HepG2 (cell line): ENCODE measurements at regions not wholly inside any gene's neighbourhood (a gene's known extent, or its start where the extent isn't known, plus 50 kb on each side); places are given as distances from the start of the nearest gene placed in this dataset.

Experiments used
- ATAC-seq: fragments of 200-7000 bp; cut with Tn5 transposase; 3 replicates; pipeline ENCODE4 v1.9.1; 2020; ENCODE audit warnings: mild to moderate bottlenecking, moderate library complexity
- BruUV-seq: library from RNA; stranded (reverse); fragments of 400-500 nt; replicated peaks from 2 replicates; lab custom pipeline; 2021; lab: Mats Ljungman, UMichigan
- CTCF ChIA-PET: fragments of 300-600 bp; formaldehyde crosslinking; extraction: SDS; loops from one replicate; lab custom pipeline; 2021; ENCODE audit warnings: low total read pairs, inconsistent platforms, low intra/inter-chr PET ratio; lab: Yijun Ruan, JAX
- POLR2A ChIA-PET: fragments of 350-600 bp; sonication (Branson Sonifier 250); formaldehyde crosslinking; loops from one replicate; lab custom pipeline; 2020; ENCODE audit warnings: antibody characterized with exemption, inconsistent platforms; lab: Yijun Ruan, JAX
- DNase-seq: peaks from one replicate; pipeline ENCODE4 v3.0.0-alpha.2; 2015; ENCODE audit warnings: low spot score
- FAIRE-seq: peaks from 3 replicates; lab custom pipeline; 2011; peaks lifted over from hg19 to GRCh38; lab: Jason Lieb, UNC
- H2AFZ ChIP-seq: one replicate; pipeline ENCODE4 v1.6.1; 2011; ENCODE audit warnings: low read length, inconsistent platforms
- H3K27ac ChIP-seq: fragments of 300-600 bp; 3 replicates; pipeline ENCODE4 v1.8.0; 2011; ENCODE audit warnings: mixed run types, mild to moderate bottlenecking, mixed read lengths, low read length, inconsistent platforms; ENCODE audit not compliant: insufficient read depth; ENCODE audit errors: extremely low read length
- H3K27me3 ChIP-seq, 2 experiments: fragments of 200-600 bp in 1 of 2; 2 replicates in 1 of 2; 3 replicates in 1 of 2; pipeline versions ENCODE4 v1.6.0 to v1.8.0; 2011; ENCODE audit warnings: low read length in 2 of 2, mild to moderate bottlenecking in 2 of 2, moderate library complexity in 2 of 2, inconsistent platforms in 1 of 2; ENCODE audit not compliant: insufficient read depth in 2 of 2, control insufficient read depth in 1 of 2
- H3K36me3 ChIP-seq, 2 experiments: fragments of 200-600 bp in 1 of 2; replicated peaks in 1 of 2; 2 replicates in 1 of 2; 3 replicates in 1 of 2; pipeline versions ENCODE4 v1.5.1 to v1.8.0; 2011; ENCODE audit warnings: low read length in 2 of 2, inconsistent platforms in 1 of 2; ENCODE audit not compliant: insufficient read depth in 2 of 2, control insufficient read depth in 1 of 2
- H3K4me1 ChIP-seq: 2 replicates; pipeline ENCODE4 v1.5.1; 2012; ENCODE audit warnings: low read length, inconsistent platforms; ENCODE audit not compliant: insufficient read depth
- H3K4me2 ChIP-seq: 2 replicates; pipeline ENCODE4 v1.6.0; 2011; ENCODE audit warnings: low read depth, low read length, inconsistent platforms
- H3K4me3 ChIP-seq, 3 experiments: fragments of 200-600 bp in 1 of 3; sonication (generic), shearing (Covaris generic) in 1 of 3; replicated peaks in 1 of 3; 2 replicates each; pipeline ENCODE4 v1.5.1; 2011 to 2016; ENCODE audit warnings: low read length in 3 of 3, inconsistent platforms in 2 of 3, low read depth in 2 of 3, mild to moderate bottlenecking in 2 of 3, control low read depth in 1 of 3, mixed read lengths in 1 of 3; ENCODE audit not compliant: insufficient read depth in 1 of 3
- H3K79me2 ChIP-seq: one replicate; pipeline ENCODE4 v1.6.1; 2011; ENCODE audit warnings: low read length, inconsistent platforms; ENCODE audit not compliant: insufficient read depth
- H3K9ac ChIP-seq: 2 replicates; pipeline ENCODE4 v1.6.0; 2011; ENCODE audit warnings: mild to moderate bottlenecking, low read depth, low read length, inconsistent platforms; ENCODE audit not compliant: insufficient read depth
- H3K9me3 ChIP-seq: 2 replicates; pipeline ENCODE4 v1.5.1; 2012; ENCODE audit warnings: mild to moderate bottlenecking, low read length
- H4K20me1 ChIP-seq: 2 replicates; pipeline ENCODE4 v1.6.0; 2011; ENCODE audit warnings: inconsistent platforms, mild to moderate bottlenecking, low read length, moderate library complexity; ENCODE audit not compliant: insufficient read depth
- KLF15 ChIP-seq: sonication (generic); formaldehyde crosslinking; IDR thresholded peaks from 2 replicates; pipeline ENCODE4 v1.8.1; 2023; ENCODE audit warnings: borderline replicate concordance, mild to moderate bottlenecking, inconsistent platforms, missing genetic modification reagents, mixed read lengths
- MIER2 ChIP-seq: IDR thresholded peaks from 2 replicates; pipeline ENCODE4 v1.6.1; 2016; ENCODE audit warnings: missing biosample characterization, missing genetic modification reagents
- NR2F6 ChIP-seq, 2 experiments: IDR thresholded peaks; 2 replicates each; pipeline ENCODE4 v1.6.1; 2016; ENCODE audit warnings: antibody characterized with exemption in 1 of 2, mild to moderate bottlenecking in 1 of 2
- POLR2G ChIP-seq: fragments of 200-400 bp; formaldehyde crosslinking; IDR thresholded peaks from 2 replicates; pipeline ENCODE4 v1.6.1; 2018; ENCODE audit warnings: mild to moderate bottlenecking, low read depth, low read length, moderate library complexity
- SNAI1 ChIP-seq: sonication (generic); formaldehyde crosslinking; IDR thresholded peaks from 2 replicates; pipeline ENCODE4 v1.5.0; 2020; ENCODE audit warnings: mild to moderate bottlenecking, missing genetic modification reagents, borderline replicate concordance
- ZFAT ChIP-seq: sonication (generic); formaldehyde crosslinking; conservative IDR thresholded peaks from 2 replicates; pipeline ENCODE4 v1.8.1; 2023; ENCODE audit warnings: missing genetic modification reagents, inconsistent platforms
- ZNF143 ChIP-seq: sonication (generic); formaldehyde crosslinking; IDR thresholded peaks from 2 replicates; pipeline ENCODE4 v1.4.0; 2020; ENCODE audit warnings: missing genetic modification reagents
- WGBS: methylation state at CpG from one replicate; pipeline ENCODE4 v1.1.6; 2017; ENCODE audit warnings: low lambda C conversion rate; 5-methylcytosine and 5-hydroxymethylcytosine counted together
- in situ Hi-C: cut with HindIII; loops from 2 replicates; pipeline ENCODE4 v1.10.0; 2017; ENCODE audit warnings: low pct_unique_long_range_greater_than_20kb; ENCODE audit not compliant: extremely low pct_ligation_motif_present
- intact Hi-C: fragments of 100-400 bp; cut with micrococcal nuclease; formaldehyde crosslinking; loops from one replicate; pipeline ENCODE4 v1.10.0; 2022; ENCODE audit not compliant: unreplicated experiment
- TF ChIP-seq, protein P1 (sequence below): sonication (generic); formaldehyde crosslinking; IDR thresholded peaks from 2 replicates; pipeline ENCODE4 v1.4.0; 2020; ENCODE audit warnings: missing genetic modification reagents
- TF ChIP-seq, protein P2 (sequence below): sonication (generic); formaldehyde crosslinking; IDR thresholded peaks from 2 replicates; pipeline ENCODE4 v1.8.1; 2023; ENCODE audit warnings: missing genetic modification reagents, mild to moderate bottlenecking, borderline replicate concordance

DNA sequence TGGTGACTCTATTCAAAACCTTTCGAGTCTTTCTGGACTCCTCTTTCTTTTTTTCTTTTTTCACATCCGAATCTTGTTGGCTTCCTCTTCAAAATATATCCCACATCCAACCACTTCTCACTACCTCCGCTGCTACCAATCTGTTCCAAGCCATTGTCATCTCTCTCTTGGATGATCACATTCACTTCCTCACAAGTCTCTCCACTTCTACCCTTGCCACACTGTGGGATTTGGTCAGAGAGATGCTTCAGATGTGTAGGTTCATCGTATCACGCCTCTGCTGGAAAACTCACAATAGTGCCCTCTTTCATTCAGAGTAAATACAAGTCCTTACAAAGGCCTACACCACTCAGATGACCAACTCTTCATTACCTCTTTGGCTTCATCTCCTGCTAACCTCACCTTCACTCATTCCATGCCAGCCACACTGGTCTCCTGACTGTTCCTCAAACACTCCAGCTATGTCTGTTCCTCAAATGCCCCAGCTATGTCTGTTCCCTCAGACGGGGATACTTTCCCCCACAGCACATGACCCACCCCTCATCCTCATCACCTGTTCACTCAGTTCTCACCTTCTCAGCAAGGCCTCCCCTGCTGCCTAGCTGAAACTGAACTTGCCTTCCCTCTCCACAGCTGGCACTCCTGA is 67.2 kb upstream of the PELI1 start:
- H2AFZ ChIP-seq: no peak overlapping the region
- H3K9me3 ChIP-seq: no peaks in the 10 kb centered on the region
- ATAC-seq: no peak
- no peak for TF ChIP-seq SNAI1 (CRISPR knock-in tag)
- no peak for TF ChIP-seq KLF15 (CRISPR knock-in tag)
- TF ChIP-seq NR2F6 (IDR thresholded peaks at IDR 0.05): no peak
- TF ChIP-seq NR2F6 (CRISPR knock-in tag; IDR thresholded peaks at IDR 0.05): no peak
- TF ChIP-seq POLR2G: no peak
- TF ChIP-seq, protein P1, sequence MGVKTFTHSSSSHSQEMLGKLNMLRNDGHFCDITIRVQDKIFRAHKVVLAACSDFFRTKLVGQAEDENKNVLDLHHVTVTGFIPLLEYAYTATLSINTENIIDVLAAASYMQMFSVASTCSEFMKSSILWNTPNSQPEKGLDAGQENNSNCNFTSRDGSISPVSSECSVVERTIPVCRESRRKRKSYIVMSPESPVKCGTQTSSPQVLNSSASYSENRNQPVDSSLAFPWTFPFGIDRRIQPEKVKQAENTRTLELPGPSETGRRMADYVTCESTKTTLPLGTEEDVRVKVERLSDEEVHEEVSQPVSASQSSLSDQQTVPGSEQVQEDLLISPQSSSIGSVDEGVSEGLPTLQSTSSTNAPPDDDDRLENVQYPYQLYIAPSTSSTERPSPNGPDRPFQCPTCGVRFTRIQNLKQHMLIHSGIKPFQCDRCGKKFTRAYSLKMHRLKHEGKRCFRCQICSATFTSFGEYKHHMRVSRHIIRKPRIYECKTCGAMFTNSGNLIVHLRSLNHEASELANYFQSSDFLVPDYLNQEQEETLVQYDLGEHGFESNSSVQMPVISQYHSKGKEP (CRISPR knock-in tag): no peak
- TF ChIP-seq ZNF143 (CRISPR knock-in tag): no peak
- no peak for TF ChIP-seq MIER2 (CRISPR knock-in tag)
- TF ChIP-seq, protein P2, sequence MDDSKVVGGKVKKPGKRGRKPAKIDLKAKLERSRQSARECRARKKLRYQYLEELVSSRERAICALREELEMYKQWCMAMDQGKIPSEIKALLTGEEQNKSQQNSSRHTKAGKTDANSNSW (CRISPR knock-in tag): no peak
- TF ChIP-seq ZFAT (CRISPR knock-in tag): no peak
- intact Hi-C loops (no loop called here), in situ Hi-C loops (no loop called here)
- H4K20me1 ChIP-seq: no peaks in the 10 kb centered on the region
- no peak overlapping the region for H3K9ac ChIP-seq
- BruUV-seq: no TSS peak
- CTCF ChIA-PET: no interaction called here
- peaks cover 9% of the 10 kb centered on the region; the same call in 1 of the 2 replicates for H3K4me1 ChIP-seq
- H3K27me3 ChIP-seq: peaks cover 0 to 9% of the 10 kb centered on the region in 2 experiments; a peak in 1 of 5 replicates
- FAIRE-seq: no peak
- no peak overlapping the region for H3K4me3 ChIP-seq
- no peak overlapping the region for H3K27ac ChIP-seq
- H3K79me2 ChIP-seq: no peaks in the 10 kb centered on the region
- H3K36me3 ChIP-seq: no peaks in the 10 kb centered on the region
- 48% methylated on average over 6 of the region's 6 CpGs for WGBS
- no peak overlapping the region for H3K4me2 ChIP-seq
- no peak for DNase-seq
- POLR2A ChIA-PET: no interaction called here
